Amniotic stem cell (primary cell): ENCODE measurements at regions not wholly inside any gene's neighbourhood (a gene's known extent, or its start where the extent isn't known, plus 50 kb on each side); places are given as distances from the start of the nearest gene placed in this dataset.
"Not testable (repeated sequence)": the region's sequence is repeated elsewhere in the genome, so short reads cannot be mapped to it uniquely, and the experiment has no call there.

ENCODE experiments used
- DNase-seq: peaks from one replicate; lab custom pipeline; 2025; lab: John Stamatoyannopoulos, UW

DNA sequence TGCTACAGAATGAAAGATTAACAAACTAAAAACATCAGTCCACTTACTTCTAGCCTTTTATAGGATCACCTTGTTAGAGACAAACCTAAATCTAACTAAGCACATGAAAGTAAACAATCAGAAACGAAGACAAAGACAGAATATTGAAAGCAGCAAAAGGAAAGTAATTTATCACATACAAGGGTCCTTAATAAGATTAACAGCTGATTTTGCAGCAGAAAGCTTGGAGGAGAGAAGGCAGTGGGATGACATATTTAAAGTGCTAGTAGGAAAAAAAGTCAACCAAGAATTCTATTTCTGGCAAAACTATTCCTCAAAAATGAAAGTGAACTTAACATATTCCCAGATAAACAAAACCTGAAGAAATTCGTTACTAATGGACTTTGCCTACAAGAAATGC, 286.4 kb downstream of the RWDD3 start:
- no peak for DNase-seq

DNA sequence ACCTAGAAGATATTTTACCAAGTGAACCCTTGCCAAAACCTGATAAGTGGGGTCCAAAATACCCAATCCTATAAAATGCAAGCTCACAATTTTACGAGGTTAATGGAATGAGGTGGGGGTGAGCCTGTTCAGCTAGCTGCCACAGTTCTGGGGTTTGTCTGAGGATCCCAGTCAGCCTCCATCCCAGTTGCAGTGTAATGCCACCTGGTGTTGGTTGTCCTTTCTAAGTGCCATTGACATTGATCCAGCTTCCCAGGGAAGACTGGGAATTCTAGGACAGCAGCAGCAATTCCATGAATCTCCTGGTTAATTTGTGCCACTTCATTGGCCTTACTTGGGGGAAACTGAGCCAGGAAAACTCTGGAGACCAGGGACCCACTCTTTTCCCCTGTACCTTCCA, 298.3 kb downstream of the RWDD3 start:
- no peak for DNase-seq

DNA sequence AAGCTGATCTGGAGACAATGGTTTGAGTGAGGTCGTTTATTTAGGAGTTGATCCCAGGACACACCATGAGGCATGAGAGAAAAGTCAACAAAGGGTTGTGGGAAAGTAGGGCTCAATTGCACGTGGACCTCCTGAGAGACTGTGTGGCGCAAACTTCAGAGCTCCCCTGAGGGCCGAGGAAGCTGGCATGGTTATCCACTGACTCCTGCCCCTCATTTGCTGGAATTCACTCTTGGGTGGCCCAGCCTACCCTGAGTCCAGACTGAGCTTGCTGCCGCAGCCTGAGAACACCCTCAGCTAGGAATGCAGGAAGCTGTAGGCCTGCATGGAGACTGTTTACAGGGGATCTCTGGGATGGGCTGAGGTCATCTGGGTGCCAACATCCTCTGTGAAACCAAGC, 301.0 kb downstream of the RWDD3 start:
- DNase-seq: no peak

DNA sequence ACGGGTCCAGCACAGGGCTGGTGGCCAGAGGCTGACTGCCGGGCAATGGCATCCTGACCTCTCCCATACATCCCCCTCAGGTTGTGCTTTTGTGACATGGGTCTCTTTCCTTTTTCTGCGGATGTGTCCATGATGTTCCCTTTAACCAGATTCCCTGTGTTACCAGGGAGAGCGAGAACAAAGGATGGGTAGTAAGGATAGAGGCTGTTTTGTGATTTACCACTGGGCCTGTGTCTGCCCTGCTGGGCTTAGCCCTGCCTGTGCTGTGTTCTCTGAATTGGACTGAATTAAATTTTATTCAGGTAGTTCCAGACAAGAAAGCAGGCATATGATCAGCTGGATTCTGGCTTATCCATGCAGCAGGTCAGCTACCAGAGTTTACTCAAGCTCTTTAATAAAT, 301.6 kb downstream of the RWDD3 start:
- DNase-seq: no peak

DNA sequence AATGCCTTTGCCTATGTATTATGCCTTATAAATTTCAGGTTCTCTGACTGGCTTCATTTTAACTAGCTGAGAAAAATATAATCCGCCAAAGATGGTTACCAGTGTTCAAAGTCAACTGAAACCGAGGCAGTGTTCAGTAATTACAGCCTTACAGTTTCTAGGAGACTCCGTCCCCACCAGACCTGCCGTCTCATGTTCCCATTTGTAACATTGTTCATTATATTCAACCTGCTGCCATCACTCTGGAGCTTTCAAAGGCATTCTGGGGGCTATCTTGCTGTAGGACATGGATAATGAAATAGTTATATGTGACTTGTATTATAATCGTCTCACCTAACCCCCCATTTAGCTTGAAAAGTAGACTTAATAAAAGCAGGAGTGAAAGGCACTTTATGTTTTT, 302.5 kb downstream of the RWDD3 start:
- DNase-seq: no peak

DNA sequence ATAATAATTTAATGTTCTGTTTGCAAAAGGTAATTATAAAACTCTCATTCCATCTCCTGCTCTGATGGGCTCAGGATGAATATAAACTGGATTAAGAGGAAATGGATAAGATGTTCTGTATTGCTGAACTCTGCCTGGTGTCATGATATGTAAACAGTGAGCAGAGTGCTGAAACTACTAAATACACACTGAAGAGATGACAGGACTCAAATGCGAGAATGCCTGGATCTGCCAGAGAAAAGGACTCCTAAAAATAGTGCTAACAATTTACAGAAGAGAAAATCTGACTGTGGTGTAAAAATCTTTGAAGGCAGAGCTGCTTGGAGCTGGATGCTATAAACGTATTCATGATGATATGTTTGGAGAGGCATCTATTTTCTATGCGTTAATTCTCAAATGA, 303.2 kb downstream of the RWDD3 start:
- no peak for DNase-seq

DNA sequence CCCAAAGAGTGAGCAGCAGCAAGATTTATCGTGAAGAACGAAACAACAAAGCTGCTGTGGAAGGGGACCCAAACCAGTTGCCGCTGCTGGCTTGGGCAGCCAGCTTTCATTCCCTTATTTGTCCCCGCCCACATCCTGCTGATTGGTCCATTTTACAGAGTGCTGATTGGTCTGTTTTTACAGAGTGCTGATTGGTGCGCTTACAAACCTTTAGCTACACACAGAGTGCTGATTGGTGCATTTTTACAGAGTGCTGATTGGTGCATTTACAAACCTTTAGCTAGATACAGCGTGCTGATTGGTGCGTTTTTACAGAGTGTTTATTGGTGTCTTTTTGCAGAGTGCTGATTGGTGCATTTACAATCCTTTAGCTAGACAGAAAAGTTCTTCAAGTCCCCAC, 304.2 kb downstream of the RWDD3 start:
- not testable (repeated sequence) for DNase-seq

DNA sequence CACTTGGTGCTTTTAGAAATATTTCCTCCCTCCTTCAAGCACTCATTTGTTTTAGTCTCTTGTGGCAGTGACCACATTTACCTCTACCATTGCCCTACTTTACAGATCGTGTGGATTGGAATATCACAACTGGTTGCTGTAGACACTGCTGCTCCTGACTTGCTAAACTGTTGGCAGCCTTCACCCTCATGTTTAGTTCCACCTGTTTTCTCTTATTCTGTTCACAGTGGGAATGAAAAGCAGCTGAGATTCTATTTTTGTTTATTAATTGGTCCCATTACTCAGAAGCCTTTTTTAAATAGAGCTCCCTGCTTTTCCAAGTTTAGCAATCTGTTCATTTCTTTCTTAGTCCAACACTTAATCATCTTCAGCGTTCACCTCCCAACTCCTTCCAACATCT, 308.9 kb downstream of the RWDD3 start:
- DNase-seq: no peak

DNA sequence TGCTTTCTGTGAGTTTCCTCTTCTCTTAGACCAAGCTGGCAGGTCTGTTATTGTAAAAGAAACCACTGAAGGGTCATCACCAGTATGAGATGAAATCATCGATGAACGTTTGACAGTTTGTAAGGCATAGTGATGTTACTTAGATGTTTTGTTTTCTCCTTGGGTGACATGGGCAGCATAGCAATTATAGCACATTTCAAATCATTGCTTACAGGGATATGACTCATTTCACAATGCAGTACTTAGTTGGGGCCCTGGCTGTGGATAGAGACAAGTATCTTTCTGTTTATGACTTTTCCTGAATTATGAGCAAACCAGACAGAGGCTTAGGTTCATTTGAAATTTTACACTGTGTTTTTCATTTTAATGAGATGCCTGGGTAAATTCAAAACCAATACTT, 313.0 kb downstream of the RWDD3 start:
- DNase-seq: no peak

DNA sequence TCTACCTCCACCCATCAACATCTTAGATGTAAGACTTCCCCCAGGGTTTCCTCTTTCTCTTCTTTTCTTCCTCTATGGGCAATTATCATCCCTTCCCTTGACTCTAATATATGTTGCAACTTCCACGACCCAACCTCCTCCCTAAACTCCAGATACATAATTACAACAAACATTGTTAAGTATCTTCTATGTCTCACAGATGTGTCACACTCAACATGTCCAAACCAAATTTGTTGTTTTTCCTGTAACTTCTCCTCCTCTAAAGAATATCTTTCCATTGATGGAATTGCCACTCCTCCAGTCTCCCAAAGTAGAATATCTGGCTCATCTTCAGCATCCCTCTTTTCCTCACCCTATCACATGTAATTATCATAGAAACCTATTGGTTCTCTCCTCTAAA, 314.2 kb downstream of the RWDD3 start:
- no peak for DNase-seq

DNA sequence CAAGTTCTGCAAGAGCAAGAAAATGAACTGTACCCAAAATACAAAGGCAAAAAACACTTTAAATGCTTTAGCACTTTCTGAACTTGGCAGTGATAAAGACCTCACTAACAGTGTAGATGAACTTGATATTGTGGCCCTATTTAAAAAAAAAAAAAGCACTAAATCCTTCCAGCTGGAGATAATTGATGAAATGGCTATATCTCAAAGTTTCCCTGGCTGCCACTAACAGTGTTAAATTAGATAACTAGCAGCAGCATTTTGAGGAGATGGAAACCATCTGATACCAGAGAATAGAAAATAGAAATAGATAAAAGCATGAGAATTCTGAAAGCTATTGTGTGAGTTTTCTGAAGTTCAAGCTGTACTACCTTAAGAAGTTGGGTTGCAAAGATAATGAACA, 317.2 kb downstream of the RWDD3 start:
- no peak for DNase-seq

DNA sequence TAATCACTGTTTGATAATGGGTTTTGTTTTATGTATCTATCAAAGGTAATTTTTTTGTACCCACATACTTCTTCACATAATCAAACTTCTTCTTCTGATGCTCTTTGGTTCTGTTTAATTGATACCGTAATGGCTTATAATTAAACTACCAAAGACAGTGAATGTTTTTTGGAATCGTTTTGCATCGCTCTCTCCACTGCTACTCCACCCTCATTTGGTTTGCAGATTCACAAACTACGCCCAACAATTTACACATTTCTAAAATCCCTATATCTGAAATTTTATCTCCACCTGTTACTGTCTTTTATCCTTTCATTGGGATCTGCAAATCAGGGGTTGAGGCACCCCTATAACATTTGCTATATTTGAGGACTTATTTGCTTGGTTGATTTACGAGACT, 319.6 kb downstream of the RWDD3 start:
- DNase-seq: no peak

DNA sequence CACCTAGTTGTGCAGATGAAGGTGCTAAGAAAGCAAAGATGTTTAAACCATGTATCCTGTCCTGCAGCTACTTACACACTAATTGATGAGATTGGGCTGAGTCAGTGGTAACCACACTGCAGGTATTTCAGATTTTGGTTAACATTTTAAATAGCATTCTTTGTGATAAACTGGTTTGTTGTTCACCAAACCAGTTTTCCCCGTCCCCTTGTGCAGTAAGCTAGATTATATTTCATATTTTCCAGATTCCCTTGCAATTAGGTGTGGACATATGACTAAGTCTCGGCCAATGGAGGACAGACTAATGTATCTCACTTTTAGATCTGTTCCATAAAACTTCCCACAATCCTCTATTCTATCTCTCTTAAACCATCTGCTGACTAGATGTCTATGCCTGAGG, 320.4 kb downstream of the RWDD3 start:
- DNase-seq: no peak

DNA sequence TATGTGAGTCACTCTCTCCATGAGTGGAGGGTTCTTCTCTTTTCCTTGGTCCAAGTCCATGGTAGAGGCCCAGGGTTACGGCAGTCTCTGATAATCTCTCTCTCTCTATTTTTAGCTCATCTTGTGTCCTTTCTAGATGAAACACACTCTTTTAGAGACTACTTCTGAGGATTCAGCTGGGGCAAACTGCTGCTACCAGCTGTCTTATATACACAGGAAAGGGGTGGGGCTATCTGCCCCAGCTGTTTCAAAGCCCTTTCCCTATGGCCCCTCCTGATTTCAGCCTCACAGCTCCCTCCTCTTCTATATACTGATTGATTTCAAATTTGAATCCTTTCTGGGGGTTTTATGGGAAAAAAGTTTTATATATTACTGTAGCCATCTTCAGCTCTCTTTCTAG, 324.8 kb downstream of the RWDD3 start:
- DNase-seq: no peak

DNA sequence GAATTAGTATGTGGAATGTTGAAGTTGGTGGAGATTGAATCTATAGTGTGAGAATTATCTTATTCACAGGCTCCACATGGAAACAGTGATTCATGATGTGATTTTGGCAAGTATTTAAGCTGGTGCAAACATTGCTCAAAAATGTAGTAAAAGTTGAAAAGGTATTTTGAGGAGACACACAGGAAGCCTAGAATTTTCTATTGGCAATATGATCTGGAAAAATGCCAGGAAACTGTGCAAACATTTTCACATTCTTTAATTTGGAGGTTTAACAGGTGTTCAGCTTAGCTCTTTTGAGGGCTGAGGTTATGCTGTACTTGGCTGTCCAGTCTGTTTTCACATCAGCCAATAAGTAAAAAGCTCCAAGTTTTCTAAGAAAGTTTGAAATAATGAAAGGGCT, 327.3 kb downstream of the RWDD3 start:
- no peak for DNase-seq

DNA sequence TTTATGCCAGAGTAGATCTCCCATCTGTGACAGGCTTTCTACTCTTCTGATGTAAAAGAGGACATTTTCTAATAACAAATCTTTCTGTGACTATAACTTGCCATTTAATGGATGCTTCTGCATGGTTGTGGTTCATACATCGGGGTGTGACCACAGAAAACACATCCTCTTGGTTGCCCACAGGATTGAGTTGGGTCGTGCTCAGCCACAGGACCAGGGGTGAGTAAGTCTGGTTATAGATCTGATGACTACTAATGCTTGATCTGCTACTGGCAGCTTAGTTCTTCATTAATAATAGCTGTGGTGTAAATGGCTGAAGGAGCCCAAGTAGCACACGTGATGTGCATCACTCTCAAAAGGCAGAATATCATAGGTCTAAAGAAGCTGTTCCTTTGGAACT, 328.2 kb downstream of the RWDD3 start:
- DNase-seq: no peak

DNA sequence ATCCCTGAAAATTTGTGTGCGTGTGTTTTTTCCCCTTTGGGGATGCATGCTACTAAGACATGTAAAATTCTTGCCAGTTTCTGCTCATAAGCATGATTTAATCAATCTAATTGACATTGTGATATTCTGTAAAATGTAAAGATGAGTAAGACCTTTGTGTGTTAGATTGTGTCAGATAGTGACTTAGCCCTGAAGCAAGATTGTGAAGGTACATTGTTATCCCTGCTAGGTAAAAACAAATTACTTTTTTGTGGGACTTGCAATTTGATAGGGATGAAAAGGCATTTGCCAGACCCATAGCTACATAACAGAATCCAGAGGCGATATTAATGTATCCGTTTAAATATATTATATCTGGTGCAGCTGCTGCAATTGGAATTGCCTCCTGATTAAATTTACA, 338.0 kb downstream of the RWDD3 start:
- no peak for DNase-seq

DNA sequence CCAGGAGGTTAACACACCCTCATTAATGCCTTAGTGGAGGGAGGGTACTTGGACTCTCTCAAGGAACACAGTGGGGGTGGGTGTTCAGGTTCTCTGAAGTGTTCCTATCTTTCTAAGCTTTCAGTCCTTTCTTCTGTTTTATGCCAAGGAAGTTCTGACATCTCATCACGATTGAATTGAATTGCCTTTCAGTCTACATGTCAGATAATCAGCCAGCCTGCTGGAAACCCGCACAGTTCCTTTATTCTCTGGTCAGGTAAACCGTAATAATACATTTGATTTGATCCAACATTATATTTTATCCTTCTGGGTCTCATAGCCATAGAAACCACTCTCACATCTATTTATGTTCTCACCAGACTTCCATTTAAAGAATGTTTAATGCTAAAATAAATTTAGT, 339.0 kb downstream of the RWDD3 start:
- DNase-seq: no peak

DNA sequence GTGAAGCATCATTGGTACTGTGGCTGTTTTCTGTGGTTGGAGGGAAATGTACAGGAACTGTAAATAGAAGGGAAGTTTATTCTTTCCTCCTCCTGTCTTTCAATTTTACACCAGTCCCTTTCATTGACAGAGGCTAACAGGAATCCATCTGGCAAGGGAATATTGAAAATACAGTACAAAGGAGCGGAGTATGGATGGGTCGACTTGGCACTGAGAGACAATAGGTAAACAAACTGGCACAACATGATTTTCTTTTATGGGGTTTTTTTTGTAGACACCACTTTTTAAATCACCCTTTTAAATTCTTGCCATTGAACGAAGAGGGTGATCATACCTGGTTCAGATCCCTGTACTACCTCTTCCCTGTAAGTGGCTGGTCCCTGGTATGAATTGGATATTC, 341.3 kb downstream of the RWDD3 start:
- DNase-seq: no peak

DNA sequence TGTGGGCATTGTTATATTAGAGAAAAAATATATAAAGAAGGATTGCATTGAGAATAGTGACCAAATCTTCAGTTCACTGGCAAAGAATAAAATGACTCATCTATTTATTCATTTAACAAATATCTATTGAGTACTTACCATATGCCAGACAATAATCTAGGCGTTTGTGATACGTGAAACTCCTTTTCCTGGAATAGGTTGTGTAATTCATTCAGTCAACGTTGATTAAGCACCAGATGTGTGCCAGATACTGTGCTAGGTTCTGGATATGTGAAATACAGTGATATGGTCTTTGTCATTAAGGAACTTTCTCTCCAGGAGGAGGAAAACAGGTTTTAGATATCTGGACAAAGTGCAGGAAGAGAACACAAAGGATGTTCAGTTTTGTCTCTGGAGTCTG, 344.5 kb downstream of the RWDD3 start:
- DNase-seq: no peak

DNA sequence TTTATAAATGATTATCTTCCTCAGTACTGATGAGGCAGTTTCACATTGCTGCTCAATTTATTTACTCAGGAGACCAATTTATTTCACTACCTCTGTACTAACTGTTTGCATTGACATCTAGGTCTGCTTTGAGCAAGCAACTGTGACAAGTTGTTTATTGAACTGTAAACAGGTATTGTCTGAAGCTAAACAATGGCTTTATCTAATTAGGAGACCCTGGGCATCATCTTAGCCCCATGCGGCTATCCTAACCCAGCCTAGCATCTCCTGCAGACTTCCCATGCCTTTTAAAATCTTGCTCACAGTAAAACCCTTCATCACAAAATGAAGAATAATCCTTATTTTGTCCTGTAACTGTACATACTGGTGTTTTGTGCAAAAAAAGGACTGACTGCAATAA, 348.2 kb downstream of the RWDD3 start:
- no peak for DNase-seq

DNA sequence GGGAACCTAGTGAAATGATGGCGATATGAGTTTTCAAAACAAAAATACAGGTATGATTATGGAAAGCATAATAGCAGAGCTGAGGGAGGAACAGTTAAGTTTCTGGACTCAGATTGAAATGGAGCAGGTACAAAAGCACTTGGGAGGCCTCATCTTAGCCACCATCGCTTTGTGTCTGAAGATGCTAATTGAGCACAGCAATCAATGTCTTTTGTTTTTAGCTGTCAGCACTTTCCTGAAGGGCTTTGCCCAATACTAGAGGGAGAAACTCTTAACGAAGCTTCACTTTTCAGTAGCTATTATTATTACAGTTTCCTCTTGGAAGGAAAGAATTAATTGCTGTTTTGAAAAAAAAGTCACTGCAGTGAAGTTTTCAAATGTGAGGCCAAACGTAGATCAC, 348.7 kb downstream of the RWDD3 start:
- DNase-seq: no peak

DNA sequence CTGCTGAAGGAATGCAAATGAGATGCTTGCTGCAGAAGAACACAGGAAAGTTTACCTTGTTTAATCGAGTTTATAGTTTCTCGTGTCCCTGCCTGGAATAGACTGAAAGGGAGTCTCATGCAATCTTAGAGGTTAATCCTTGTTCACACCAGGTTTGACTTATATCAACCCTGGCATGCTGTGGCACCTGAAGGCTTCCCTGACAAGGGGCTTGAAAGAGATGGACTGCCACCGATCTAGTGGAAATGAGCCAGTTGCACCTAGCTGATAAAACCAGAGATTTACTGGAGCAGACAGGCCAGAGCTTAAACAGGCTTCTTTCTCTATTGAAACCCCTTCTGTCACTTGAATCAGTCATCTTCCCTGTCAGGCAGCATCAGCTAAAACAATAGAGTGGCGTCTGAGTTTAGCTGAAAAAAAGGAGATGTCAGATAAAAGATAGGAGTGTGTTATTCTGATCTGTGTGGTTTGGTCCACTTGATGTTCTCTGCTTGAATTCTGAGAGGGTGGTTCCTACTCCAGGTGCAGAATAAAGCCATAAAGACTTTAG, 349.7 kb downstream of the RWDD3 start:
- no peak for DNase-seq

DNA sequence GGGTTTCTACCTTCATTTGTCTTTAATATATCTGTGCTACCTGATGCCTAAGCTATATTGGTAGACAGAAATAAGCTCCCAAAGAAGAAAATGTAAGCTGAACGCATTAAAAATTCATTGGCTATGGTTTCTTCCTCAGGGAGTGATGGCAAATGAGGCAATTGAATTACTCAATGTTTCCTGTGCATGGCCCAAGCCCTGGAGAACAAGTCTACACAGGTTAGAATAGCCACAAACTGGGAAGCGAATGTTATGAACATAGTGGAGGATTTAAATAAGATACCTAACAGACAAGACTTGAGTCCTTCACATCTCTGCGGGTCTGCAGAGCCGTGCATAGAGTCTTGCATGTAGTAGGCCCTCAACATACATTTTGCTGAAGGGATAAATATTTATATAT, 350.3 kb downstream of the RWDD3 start:
- no peak for DNase-seq

DNA sequence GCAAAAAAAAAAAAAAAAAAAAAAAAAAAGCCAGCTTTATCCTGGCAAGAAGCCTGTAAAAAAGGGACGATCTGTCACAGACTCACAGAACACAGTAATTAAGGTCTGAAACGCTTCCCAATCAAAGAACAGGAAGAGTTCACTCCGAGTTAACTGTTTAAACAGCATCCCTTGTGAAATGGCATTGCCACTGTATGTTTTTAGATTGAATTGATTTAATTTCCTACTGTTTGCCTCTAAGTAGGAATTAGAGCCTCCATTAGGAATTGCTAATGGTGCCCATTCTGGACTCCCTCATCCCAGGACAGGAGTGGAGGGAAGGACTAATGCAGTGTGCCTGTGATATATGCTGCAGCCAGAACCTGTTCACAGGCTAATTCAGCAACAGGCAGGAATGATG, 370.8 kb downstream of the RWDD3 start:
- no peak for DNase-seq
